Ascending aorta (tissue), 2 donors: ENCODE measurements at regions not wholly inside any gene's neighbourhood (a gene's known extent, or its start where the extent isn't known, plus 50 kb on each side); places are given as distances from the start of the nearest gene placed in this dataset.
"Not testable (repeated sequence)": the region's sequence is repeated elsewhere in the genome, so short reads cannot be mapped to it uniquely, and the experiment has no call there.

Experiments used
- DNase-seq, 2 donors: peaks; one replicate each; pipeline ENCODE4 v3.0.0-alpha.2; 2019; ENCODE audit warnings: low spot score in 2 of 2
- H3K27ac ChIP-seq, 2 donors: fragments of 200-600 bp; sonication (generic); one replicate each; pipeline ENCODE4 v1.5.1; 2016 to 2017; ENCODE audit warnings: mild to moderate bottlenecking in 1 of 2
- H3K27me3 ChIP-seq: fragments of 200-600 bp; sonication (generic); one replicate; pipeline ENCODE4 v1.5.1; 2017
- H3K36me3 ChIP-seq, 2 donors: fragments of 200-600 bp; sonication (generic); one replicate each; pipeline ENCODE4 v1.5.1; 2016
- H3K4me1 ChIP-seq, 2 donors: fragments of 200-600 bp; sonication (generic); one replicate each; pipeline ENCODE4 v1.5.1; 2016 to 2017; ENCODE audit warnings: mild to moderate bottlenecking in 1 of 2
- H3K4me3 ChIP-seq, 2 donors: fragments of 200-600 bp; sonication (generic); one replicate each; pipeline ENCODE4 v1.5.1; 2016 to 2017; ENCODE audit warnings: mild to moderate bottlenecking in 1 of 2
- H3K9me3 ChIP-seq, 2 donors: fragments of 200-600 bp; sonication (generic); one replicate each; pipeline ENCODE4 v1.5.1; 2016
- CTCF ChIP-seq, 3 experiments: fragments of 200-600 bp in 2 of 3; fragments of 450-650 bp in 1 of 3; sonication (generic) in 2 of 3; IDR thresholded peaks; one replicate each; pipeline ENCODE4 v1.5.1; 2016 to 2019; ENCODE audit warnings: antibody characterized with exemption in 3 of 3, mild to moderate bottlenecking in 1 of 3, moderate library complexity in 1 of 3
- intact Hi-C: fragments of 100-400 bp; cut with DNase I; formaldehyde crosslinking; loops from one replicate; pipeline ENCODE4 v1.15.1; 2023

GRCh38 chr18:30446605-30447004 is 595.9 kb downstream of the DSC3 start:
- no peaks in the 10 kb centered on the region for H3K36me3 ChIP-seq
- no peak for DNase-seq
- H3K4me3 ChIP-seq = no peak overlapping the region
- TF ChIP-seq CTCF (IDR thresholded peaks at IDR 0.05) = no peak
- H3K4me1 ChIP-seq = no peaks in the 10 kb centered on the region
- intact Hi-C loops = no loop called here
- H3K27me3 ChIP-seq = no peaks in the 10 kb centered on the region
- no peak overlapping the region for H3K27ac ChIP-seq
- no peaks in the 10 kb centered on the region for H3K9me3 ChIP-seq

- no peaks in the 10 kb centered on the region for H3K36me3 ChIP-seq
- no peaks in the 10 kb centered on the region for H3K27me3 ChIP-seq
- TF ChIP-seq CTCF (IDR thresholded peaks at IDR 0.05) = no peak
- intact Hi-C loops = no loop called here
- no peak overlapping the region for H3K4me3 ChIP-seq
- H3K27ac ChIP-seq = no peak overlapping the region
- DNase-seq = no peak
- no peaks in the 10 kb centered on the region for H3K9me3 ChIP-seq
- H3K4me1 ChIP-seq = no peaks in the 10 kb centered on the region
Observed at GRCh38 chr18:30444544-30444943, 598.0 kb downstream of the DSC3 start.

DNA sequence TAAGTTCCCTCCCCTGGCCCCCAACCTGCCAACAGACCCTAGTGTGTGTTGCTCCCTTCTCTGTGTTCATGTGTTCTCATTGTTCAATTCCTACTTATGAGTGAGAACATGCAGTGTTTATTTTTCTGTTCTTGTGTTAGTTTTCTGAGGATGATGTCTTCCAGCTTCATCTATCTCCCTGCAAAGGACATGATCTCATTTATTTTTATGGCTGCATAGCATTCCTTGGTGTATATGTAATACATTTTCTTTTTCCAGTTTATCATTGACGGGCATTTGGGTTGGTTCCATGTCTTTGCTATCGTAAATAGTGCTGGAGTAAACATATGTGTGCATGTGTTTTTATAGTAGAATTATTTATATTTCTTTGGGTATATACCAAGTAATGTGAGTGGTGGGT is 602.2 kb downstream of the DSC3 start:
- intact Hi-C loops = no loop called here
- H3K27ac ChIP-seq = no peak overlapping the region
- no peaks in the 10 kb centered on the region for H3K4me1 ChIP-seq
- no peak for DNase-seq
- no peak overlapping the region for H3K4me3 ChIP-seq
- H3K9me3 ChIP-seq = no peaks in the 10 kb centered on the region
- H3K36me3 ChIP-seq = no peaks in the 10 kb centered on the region
- H3K27me3 ChIP-seq = no peaks in the 10 kb centered on the region
- TF ChIP-seq CTCF (IDR thresholded peaks at IDR 0.05) = no peak

- H3K27ac ChIP-seq = no peak overlapping the region
- H3K27me3 ChIP-seq = no peaks in the 10 kb centered on the region
- no peak for DNase-seq
- no peak overlapping the region for H3K4me3 ChIP-seq
- TF ChIP-seq CTCF (IDR thresholded peaks at IDR 0.05) = no peak
- intact Hi-C loops = no loop called here
- no peaks in the 10 kb centered on the region for H3K4me1 ChIP-seq
- H3K9me3 ChIP-seq = no peaks in the 10 kb centered on the region
- H3K36me3 ChIP-seq = no peaks in the 10 kb centered on the region
Observed at GRCh38 chr18:30439174-30439573, 603.4 kb downstream of the DSC3 start.

DNA sequence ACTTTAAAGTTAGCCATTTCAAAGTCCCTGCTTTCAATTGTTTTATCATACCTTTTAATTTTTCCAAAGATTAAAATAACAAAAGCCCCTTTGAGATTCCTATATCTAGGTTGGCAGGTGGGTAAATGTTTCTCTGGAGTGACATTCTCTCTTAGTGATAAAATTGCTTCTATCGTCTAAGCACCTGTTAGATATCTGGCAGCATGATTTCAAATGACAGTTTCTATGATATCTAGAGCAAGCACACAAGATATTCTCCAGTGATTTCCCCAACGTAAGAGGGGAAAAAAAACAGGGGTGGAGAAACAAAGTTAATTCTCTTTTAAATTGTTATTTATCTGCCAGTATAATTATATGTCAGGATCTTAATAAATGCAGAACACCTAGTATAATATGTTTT is 610.2 kb downstream of the DSC3 start:
- Histone ChIP-seq H3K27me3 (no peaks in the 10 kb centered on the region), H3K4me3 (no peak overlapping the region), H3K4me1 (no peaks in the 10 kb centered on the region), H3K27ac (no peak overlapping the region), H3K36me3 (no peaks in the 10 kb centered on the region), H3K9me3 (no peaks in the 10 kb centered on the region)
- no peak for TF ChIP-seq CTCF (IDR thresholded peaks at IDR 0.05)
- DNase-seq = no peak
- intact Hi-C loops = no loop called here

DNA sequence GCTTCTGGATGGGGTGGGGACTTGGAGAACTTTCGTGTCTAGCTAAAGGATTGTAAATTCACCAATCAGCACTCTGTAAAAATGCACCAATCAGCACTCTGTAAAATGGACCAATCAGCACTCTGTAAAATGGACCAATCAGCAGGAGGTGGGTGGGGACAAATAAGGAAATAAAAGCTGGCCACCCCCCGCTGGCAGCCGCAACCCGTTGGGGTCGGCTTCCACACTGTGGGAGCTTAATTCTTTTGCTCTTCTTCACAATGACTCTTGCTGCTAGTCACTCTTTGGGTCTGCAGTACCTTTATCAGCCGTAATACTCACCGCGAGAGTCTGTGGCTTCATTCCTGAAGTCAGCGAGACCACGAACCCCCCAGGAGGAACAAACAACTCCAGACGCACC is 623.1 kb downstream of the DSC3 start:
- H3K27ac ChIP-seq, H3K4me3 ChIP-seq, H3K36me3 ChIP-seq, H3K4me1 ChIP-seq, H3K9me3 ChIP-seq, DNase-seq, H3K27me3 ChIP-seq, intact Hi-C loops: not testable (repeated sequence)
